ENCODE measurements at regions not wholly inside any gene's neighbourhood (a gene's known extent, or its start where the extent isn't known, plus 50 kb on each side); places are given as distances from the start of the nearest gene placed in this dataset.
A peak's percentile ranks its signal among the peaks of the same experiment; 100 is the strongest.

- no peak overlapping the region for H3K4me3 ChIP-seq (ENCODE audit: low read depth in 1 of 3, low read length in 3 of 3)
- no peaks in the 10 kb centered on the region for H3K27me3 ChIP-seq (ENCODE audit: control insufficient read depth in 3 of 3, insufficient read depth in 3 of 3, low read length in 3 of 3)
- H3K27ac ChIP-seq (ENCODE audit: low read depth in 1 of 3, low read length in 2 of 3) = no peak overlapping the region
- H3K36me3 ChIP-seq (ENCODE audit: control insufficient read depth in 3 of 3, insufficient read depth in 2 of 3, low read depth in 1 of 3, low read length in 3 of 3) = peaks cover 5 to 25% (median 8%) of the 10 kb centered on the region in 3 donors
- FAIRE-seq (peak; percentile 26), DNase-seq (no peak)
- H3K4me1 ChIP-seq (ENCODE audit: control insufficient read depth in 3 of 3, insufficient read depth in 2 of 3, low read depth in 1 of 3, low read length in 2 of 3) = no peaks in the 10 kb centered on the region
- H3K9me3 ChIP-seq (ENCODE audit: control insufficient read depth in 2 of 2, insufficient read depth in 1 of 2, low read depth in 1 of 2, low read length in 1 of 2) = no peaks in the 10 kb centered on the region
- WGBS, 3 donors = 75 to 86% (median 77%) methylated on average over 1 of the region's 1 CpG
Measured at GRCh38 chr5:146254223-146254622, 50.8 kb downstream of the RBM27 start.

DNA sequence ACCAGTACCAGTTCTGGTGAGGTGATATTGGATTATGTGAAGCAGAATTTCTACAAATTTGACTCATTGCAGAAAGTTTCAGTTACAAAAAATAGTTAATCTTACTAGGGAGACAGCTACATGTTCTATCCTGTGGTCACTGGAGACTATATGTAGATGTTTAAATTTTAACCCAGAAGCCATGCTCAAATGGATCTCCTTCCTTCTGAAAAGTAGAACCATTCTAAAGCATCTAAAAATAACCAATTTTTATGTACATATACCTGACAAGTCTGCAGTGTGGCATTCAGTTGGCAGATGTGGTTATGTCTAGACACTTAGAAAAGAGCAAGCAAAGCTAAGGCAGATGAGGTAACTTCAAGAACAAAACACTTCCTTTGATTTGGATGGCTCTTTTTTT, 65.5 kb upstream of the POU4F3 start:
- Histone ChIP-seq H3K27ac (ENCODE audit: low read depth in 1 of 3, low read length in 2 of 3) (no peak overlapping the region), H3K36me3 (ENCODE audit: control insufficient read depth in 3 of 3, insufficient read depth in 2 of 3, low read depth in 1 of 3, low read length in 3 of 3) (peaks cover 2 to 27% (median 14%) of the 10 kb centered on the region in 3 donors), H3K4me3 (ENCODE audit: low read depth in 1 of 3, low read length in 3 of 3) (no peak overlapping the region), H3K27me3 (ENCODE audit: control insufficient read depth in 3 of 3, insufficient read depth in 3 of 3, low read length in 3 of 3) (no peaks in the 10 kb centered on the region), H3K4me1 (ENCODE audit: control insufficient read depth in 3 of 3, insufficient read depth in 2 of 3, low read depth in 1 of 3, low read length in 2 of 3) (no peaks in the 10 kb centered on the region), H3K9me3 (ENCODE audit: control insufficient read depth in 2 of 2, insufficient read depth in 1 of 2, low read depth in 1 of 2, low read length in 1 of 2) (no peaks in the 10 kb centered on the region)
- FAIRE-seq (no peak), DNase-seq (no peak)

DNA sequence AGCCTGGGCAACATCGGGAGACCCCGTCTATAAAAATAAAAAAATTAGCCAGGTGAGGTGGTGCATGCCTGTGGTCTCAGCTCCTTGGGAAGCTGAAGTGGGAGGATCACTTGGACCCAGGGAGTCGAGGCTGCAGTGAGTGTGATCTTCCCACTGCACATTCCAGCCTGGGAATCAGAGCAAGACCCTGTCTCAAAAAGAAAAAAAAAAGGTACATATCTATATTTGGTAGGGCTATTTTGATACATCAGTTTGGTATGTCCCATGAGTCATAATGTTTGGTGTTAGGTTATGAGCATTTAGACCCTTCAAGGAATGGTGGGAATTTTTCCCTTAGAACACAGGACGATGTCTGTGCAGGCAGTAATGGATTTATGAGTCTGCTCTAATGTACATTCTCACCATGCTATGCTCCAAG, 55.3 kb upstream of the POU4F3 start:
- Histone ChIP-seq H3K4me3 (ENCODE audit: low read depth in 1 of 3, low read length in 3 of 3) (no peak overlapping the region), H3K27ac (ENCODE audit: low read depth in 1 of 3, low read length in 2 of 3) (no peak overlapping the region), H3K36me3 (ENCODE audit: control insufficient read depth in 3 of 3, insufficient read depth in 2 of 3, low read depth in 1 of 3, low read length in 3 of 3) (peaks cover 5 to 26% (median 9%) of the 10 kb centered on the region in 3 donors), H3K27me3 (ENCODE audit: control insufficient read depth in 3 of 3, insufficient read depth in 3 of 3, low read length in 3 of 3) (no peaks in the 10 kb centered on the region), H3K9me3 (ENCODE audit: control insufficient read depth in 2 of 2, insufficient read depth in 1 of 2, low read depth in 1 of 2, low read length in 1 of 2) (no peaks in the 10 kb centered on the region), H3K4me1 (ENCODE audit: control insufficient read depth in 3 of 3, insufficient read depth in 2 of 3, low read depth in 1 of 3, low read length in 2 of 3) (no peaks in the 10 kb centered on the region)
- WGBS, 3 donors = 75 to 93% (median 89%) methylated on average over 4 of the region's 4 CpGs
- FAIRE-seq = no peak
- DNase-seq = no peak

DNA sequence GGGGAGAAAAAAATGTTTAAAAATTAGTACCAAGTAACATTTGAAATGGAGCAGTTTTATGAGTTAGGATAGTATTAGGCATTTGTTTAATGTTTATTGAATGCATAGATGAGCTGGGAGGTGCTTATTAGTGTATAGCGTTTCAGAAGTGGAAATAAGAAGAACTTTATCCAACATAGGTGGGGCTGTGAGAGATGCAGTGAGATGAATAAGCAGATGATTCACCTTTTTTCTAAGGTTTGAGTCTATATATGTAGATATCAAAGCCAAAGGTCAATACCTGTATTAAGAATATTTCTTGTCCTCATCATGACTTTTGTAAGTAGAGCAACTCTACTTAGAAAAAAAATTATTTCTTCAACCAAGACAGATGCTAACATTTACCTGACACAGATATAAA, 54.6 kb upstream of the POU4F3 start:
- Histone ChIP-seq H3K27me3 (ENCODE audit: control insufficient read depth in 3 of 3, insufficient read depth in 3 of 3, low read length in 3 of 3) (no peaks in the 10 kb centered on the region), H3K9me3 (ENCODE audit: control insufficient read depth in 2 of 2, insufficient read depth in 1 of 2, low read depth in 1 of 2, low read length in 1 of 2) (no peaks in the 10 kb centered on the region), H3K27ac (ENCODE audit: low read depth in 1 of 3, low read length in 2 of 3) (no peak overlapping the region), H3K4me3 (ENCODE audit: low read depth in 1 of 3, low read length in 3 of 3) (no peak overlapping the region), H3K4me1 (ENCODE audit: control insufficient read depth in 3 of 3, insufficient read depth in 2 of 3, low read depth in 1 of 3, low read length in 2 of 3) (no peaks in the 10 kb centered on the region), H3K36me3 (ENCODE audit: control insufficient read depth in 3 of 3, insufficient read depth in 2 of 3, low read depth in 1 of 3, low read length in 3 of 3) (peaks cover 4 to 20% (median 9%) of the 10 kb centered on the region in 3 donors)
- DNase-seq (no peak), FAIRE-seq (no peak)
- WGBS, 3 donors = 55 to 81% (median 74%) methylated on average over 1 of the region's 1 CpG

Measured in small intestine (tissue), 7 donors.